DND-41 (cell line): ENCODE measurements at regions not wholly inside any gene's neighbourhood (a gene's known extent, or its start where the extent isn't known, plus 50 kb on each side); places are given as distances from the start of the nearest gene placed in this dataset.
"Not testable (repeated sequence)": the region's sequence is repeated elsewhere in the genome, so short reads cannot be mapped to it uniquely, and the experiment has no call there.

Experiments
- ATAC-seq: fragments of 200-7000 bp; cut with Tn5 transposase; 3 replicates; pipeline ENCODE4 v1.9.1; 2021; ENCODE audit warnings: low read depth; ENCODE audit not compliant: insufficient read depth
- DNase-seq: peaks from one replicate; pipeline ENCODE4 v3.0.0-alpha.2; 2020
- H2AFZ ChIP-seq: 2 replicates; pipeline ENCODE4 v1.6.0; 2012; ENCODE audit warnings: low read depth, low read length
- H3K27ac ChIP-seq: 2 replicates; pipeline ENCODE4 v1.5.1; 2012; ENCODE audit warnings: low read length, inconsistent platforms
- H3K27me3 ChIP-seq: fragments of 200-600 bp; sonication (generic); 2 replicates; pipeline ENCODE4 v1.6.0; 2012; ENCODE audit warnings: low read length, mild to moderate bottlenecking, inconsistent platforms; ENCODE audit not compliant: insufficient read depth, poor library complexity
- H3K36me3 ChIP-seq: 2 replicates; pipeline ENCODE4 v1.5.1; 2012; ENCODE audit warnings: low read length, inconsistent platforms; ENCODE audit not compliant: insufficient read depth
- H3K4me1 ChIP-seq: 2 replicates; pipeline ENCODE4 v1.5.1; 2012; ENCODE audit warnings: mild to moderate bottlenecking, low read length; ENCODE audit not compliant: insufficient read depth
- H3K4me2 ChIP-seq: 2 replicates; pipeline ENCODE4 v1.6.0; 2012; ENCODE audit warnings: mild to moderate bottlenecking, moderate library complexity, low read length, inconsistent platforms; ENCODE audit not compliant: insufficient read depth
- H3K4me3 ChIP-seq, 2 experiments: fragments of 200-600 bp in 1 of 2; shearing (Covaris generic) in 1 of 2; 2 replicates each; pipeline ENCODE4 v1.5.1; 2012 to 2016; ENCODE audit warnings: inconsistent platforms in 2 of 2, low read length in 2 of 2, mild to moderate bottlenecking in 2 of 2, low read depth in 1 of 2, moderate library complexity in 1 of 2
- H3K79me2 ChIP-seq: 2 replicates; pipeline ENCODE4 v1.6.0; 2012; ENCODE audit warnings: low read length, inconsistent platforms; ENCODE audit not compliant: insufficient read depth
- H3K9ac ChIP-seq: 2 replicates; pipeline ENCODE4 v1.6.0; 2012; ENCODE audit warnings: low read depth, mild to moderate bottlenecking, inconsistent platforms, low read length, moderate library complexity
- H3K9me3 ChIP-seq: 2 replicates; pipeline ENCODE4 v1.5.1; 2012; ENCODE audit warnings: low read length, moderate library complexity, mild to moderate bottlenecking, inconsistent platforms; ENCODE audit not compliant: insufficient read depth, severe bottlenecking
- H4K20me1 ChIP-seq: 2 replicates; pipeline ENCODE4 v1.6.0; 2012; ENCODE audit warnings: low read length; ENCODE audit not compliant: insufficient read depth
- CTCF ChIP-seq: IDR thresholded peaks from 2 replicates; pipeline ENCODE4 v1.5.1; 2012; ENCODE audit warnings: borderline replicate concordance, low read length, moderate library complexity, mild to moderate bottlenecking; ENCODE audit not compliant: poor library complexity, severe bottlenecking; ENCODE audit errors: extremely low read depth
- EZH2 ChIP-seq: IDR thresholded peaks from 3 replicates; pipeline ENCODE4 v1.6.1; 2012; ENCODE audit warnings: borderline replicate concordance, low read depth, mild to moderate bottlenecking, moderate library complexity, low read length, inconsistent platforms; ENCODE audit not compliant: severe bottlenecking

GRCh38 chr12:89270548-89270947 lies 81.8 kb downstream of the DUSP6 start:
- no peak for ATAC-seq
- peaks cover 24% of the 10 kb centered on the region for H3K4me1 ChIP-seq
- no peak for DNase-seq
- H3K36me3 ChIP-seq, result no peaks in the 10 kb centered on the region
- no peak overlapping the region for H3K27ac ChIP-seq
- no peaks in the 10 kb centered on the region for H4K20me1 ChIP-seq
- H3K79me2 ChIP-seq, result no peaks in the 10 kb centered on the region
- H3K9me3 ChIP-seq, result no peaks in the 10 kb centered on the region
- H3K4me3 ChIP-seq, result no peak overlapping the region
- no peaks in the 10 kb centered on the region for H3K27me3 ChIP-seq
- TF ChIP-seq EZH2 (no peak), CTCF (no peak)
- no peak overlapping the region for H2AFZ ChIP-seq
- no peak overlapping the region for H3K9ac ChIP-seq
- H3K4me2 ChIP-seq, result no peak overlapping the region

- H3K4me2 ChIP-seq, result no peak overlapping the region
- no peak for ATAC-seq
- no peak for DNase-seq
These were observed 83.1 kb downstream of the DUSP6 start for GRCh38 chr12:89269174-89269573.

GRCh38 chr12:89267404-89267803 lies 84.9 kb downstream of the DUSP6 start:
- Histone ChIP-seq H3K9ac (no peak overlapping the region), H3K27me3 (no peaks in the 10 kb centered on the region), H3K4me1 (peaks cover 10% of the 10 kb centered on the region), H3K9me3 (no peaks in the 10 kb centered on the region), H2AFZ (no peak overlapping the region), H3K36me3 (no peaks in the 10 kb centered on the region), H3K4me3 (no peak overlapping the region), H4K20me1 (no peaks in the 10 kb centered on the region), H3K79me2 (no peaks in the 10 kb centered on the region), H3K27ac (no peak overlapping the region), H3K4me2 (no peak overlapping the region)
- ATAC-seq (no peak), DNase-seq (no peak)
- no peak for TF ChIP-seq EZH2
- no peak for TF ChIP-seq CTCF

More at GRCh38 chr12:89269174-89269573, 83.1 kb downstream of the DUSP6 start:
- Histone ChIP-seq H2AFZ (no peak overlapping the region), H3K27ac (no peak overlapping the region), H4K20me1 (no peaks in the 10 kb centered on the region), H3K4me1 (peaks cover 19% of the 10 kb centered on the region), H3K79me2 (no peaks in the 10 kb centered on the region), H3K27me3 (no peaks in the 10 kb centered on the region), H3K4me3 (no peak overlapping the region), H3K9ac (no peak overlapping the region), H3K9me3 (no peaks in the 10 kb centered on the region), H3K36me3 (no peaks in the 10 kb centered on the region)
- TF ChIP-seq CTCF (no peak), EZH2 (no peak)

- not testable (repeated sequence) for H3K4me2 ChIP-seq
These were observed 85.6 kb downstream of the DUSP6 start for GRCh38 chr12:89266574-89267188.

More at GRCh38 chr12:89266574-89267188, 85.6 kb downstream of the DUSP6 start:
- H4K20me1 ChIP-seq, H3K4me3 ChIP-seq, H3K27me3 ChIP-seq, H3K79me2 ChIP-seq, H3K36me3 ChIP-seq, DNase-seq, H3K27ac ChIP-seq, H3K9ac ChIP-seq, ATAC-seq, H2AFZ ChIP-seq, H3K9me3 ChIP-seq: not testable (repeated sequence)
- peaks cover 16% of the 10 kb centered on the region for H3K4me1 ChIP-seq
